ENCODE measurements at regions not wholly inside any gene's neighbourhood (a gene's known extent, or its start where the extent isn't known, plus 50 kb on each side); places are given as distances from the start of the nearest gene placed in this dataset.

GRCh38 chr22:48808038-48808960 lies 1019.4 kb downstream of the BRD1 start:
- TF ChIP-seq CTCF (IDR thresholded peaks at IDR 0.05; ENCODE audit: insufficient read depth, low read length, poor library complexity, severe bottlenecking), result no peak
- no peak for TF ChIP-seq EZH2phosphoT487 (conservative IDR thresholded peaks at IDR 0.05; ENCODE audit: low read length)
